Esophagus squamous epithelium (tissue), 5 donors: ENCODE measurements at regions not wholly inside any gene's neighbourhood (a gene's known extent, or its start where the extent isn't known, plus 50 kb on each side); places are given as distances from the start of the nearest gene placed in this dataset.

Experiments
- DNase-seq: peaks from one replicate; lab custom pipeline; 2025; lab: John Stamatoyannopoulos, UW
- H3K27ac ChIP-seq, 4 donors: fragments of 200-600 bp; sonication (generic); one replicate each; pipeline ENCODE4 v1.5.1; 2016 to 2019; ENCODE audit warnings: mild to moderate bottlenecking in 1 of 4
- H3K27me3 ChIP-seq, 4 donors: fragments of 200-600 bp; sonication (generic); 1 replicate in 3 of 4; 2 replicates in 1 of 4; pipeline versions ENCODE4 v1.5.1 to v1.6.0; 2017 to 2021; ENCODE audit warnings: antibody characterized with exemption in 1 of 4
- H3K36me3 ChIP-seq, 3 donors: fragments of 200-600 bp; sonication (generic); one replicate each; pipeline ENCODE4 v1.5.1; 2016 to 2019
- H3K4me1 ChIP-seq, 3 donors: fragments of 200-600 bp; sonication (generic); one replicate each; pipeline ENCODE4 v1.5.1; 2017 to 2019
- H3K4me3 ChIP-seq, 4 donors: fragments of 200-600 bp; sonication (generic); 1 replicate in 3 of 4; 2 replicates in 1 of 4; pipeline ENCODE4 v1.5.1; 2016 to 2019; ENCODE audit warnings: mild to moderate bottlenecking in 2 of 4, moderate library complexity in 1 of 4
- H3K9me3 ChIP-seq, 3 donors: fragments of 200-600 bp; sonication (generic); one replicate each; pipeline ENCODE4 v1.5.1; 2016 to 2019
- POLR2A ChIP-seq, 4 donors: fragments of 450-650 bp; IDR thresholded peaks; one replicate each; pipeline ENCODE4 v1.6.1; 2017; ENCODE audit warnings: antibody characterized with exemption in 4 of 4, mild to moderate bottlenecking in 4 of 4, moderate library complexity in 3 of 4
- WGBS, 2 donors: methylation state at CpG; one replicate each; pipeline ENCODE4 v1.1.5; 2018; 5-methylcytosine and 5-hydroxymethylcytosine counted together
- intact Hi-C: fragments of 100-400 bp; cut with DNase I; formaldehyde crosslinking; loops from one replicate; pipeline ENCODE4 v1.15.0; 2022
- TF ChIP-seq, protein P1 (sequence below), 6 experiments: fragments of 450-650 bp in 4 of 6; fragments of 200-600 bp in 2 of 6; sonication (generic) in 2 of 6; IDR thresholded peaks; one replicate each; pipeline ENCODE4 v1.5.1; 2016 to 2019; ENCODE audit warnings: antibody characterized with exemption in 6 of 6, mild to moderate bottlenecking in 4 of 6, moderate library complexity in 4 of 6
- donor health status: DM: yes; HTN: yes; CAD: no.

DNA sequence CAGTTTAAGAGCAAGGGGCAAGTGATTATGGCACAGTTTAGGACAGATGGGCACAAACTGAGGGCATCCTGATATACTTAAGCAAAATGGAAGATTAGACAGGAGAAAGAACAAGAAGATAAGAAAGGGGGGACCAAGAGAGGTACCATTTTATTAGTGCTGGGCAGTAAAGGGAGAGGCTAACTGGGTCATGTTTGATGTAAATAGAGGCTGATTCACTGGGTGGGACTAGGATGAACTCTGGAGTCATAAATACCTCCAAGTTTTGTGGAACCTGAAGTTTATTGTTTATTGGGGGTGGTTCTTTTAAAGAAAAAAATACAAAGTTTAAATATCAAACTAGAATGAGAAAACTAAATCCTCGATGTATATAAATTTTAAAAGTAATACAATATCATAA is 1067.2 kb upstream of the GYPC start:
- H3K27me3 ChIP-seq = no peaks in the 10 kb centered on the region
- no peak for DNase-seq
- no peaks in the 10 kb centered on the region for H3K4me1 ChIP-seq
- no peak overlapping the region for H3K4me3 ChIP-seq
- intact Hi-C loops = no loop called here
- no peaks in the 10 kb centered on the region for H3K36me3 ChIP-seq
- no peak for TF ChIP-seq POLR2A (IDR thresholded peaks at IDR 0.05)
- TF ChIP-seq, protein P1, sequence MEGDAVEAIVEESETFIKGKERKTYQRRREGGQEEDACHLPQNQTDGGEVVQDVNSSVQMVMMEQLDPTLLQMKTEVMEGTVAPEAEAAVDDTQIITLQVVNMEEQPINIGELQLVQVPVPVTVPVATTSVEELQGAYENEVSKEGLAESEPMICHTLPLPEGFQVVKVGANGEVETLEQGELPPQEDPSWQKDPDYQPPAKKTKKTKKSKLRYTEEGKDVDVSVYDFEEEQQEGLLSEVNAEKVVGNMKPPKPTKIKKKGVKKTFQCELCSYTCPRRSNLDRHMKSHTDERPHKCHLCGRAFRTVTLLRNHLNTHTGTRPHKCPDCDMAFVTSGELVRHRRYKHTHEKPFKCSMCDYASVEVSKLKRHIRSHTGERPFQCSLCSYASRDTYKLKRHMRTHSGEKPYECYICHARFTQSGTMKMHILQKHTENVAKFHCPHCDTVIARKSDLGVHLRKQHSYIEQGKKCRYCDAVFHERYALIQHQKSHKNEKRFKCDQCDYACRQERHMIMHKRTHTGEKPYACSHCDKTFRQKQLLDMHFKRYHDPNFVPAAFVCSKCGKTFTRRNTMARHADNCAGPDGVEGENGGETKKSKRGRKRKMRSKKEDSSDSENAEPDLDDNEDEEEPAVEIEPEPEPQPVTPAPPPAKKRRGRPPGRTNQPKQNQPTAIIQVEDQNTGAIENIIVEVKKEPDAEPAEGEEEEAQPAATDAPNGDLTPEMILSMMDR (IDR thresholded peaks at IDR 0.05) = no peak
- 53 to 65% methylated on average over 1 of the region's 1 CpG for WGBS, 2 donors
- peaks cover 0 to 6% (median 0%) of the 10 kb centered on the region in 3 donors for H3K9me3 ChIP-seq
- H3K27ac ChIP-seq = no peak overlapping the region

DNA sequence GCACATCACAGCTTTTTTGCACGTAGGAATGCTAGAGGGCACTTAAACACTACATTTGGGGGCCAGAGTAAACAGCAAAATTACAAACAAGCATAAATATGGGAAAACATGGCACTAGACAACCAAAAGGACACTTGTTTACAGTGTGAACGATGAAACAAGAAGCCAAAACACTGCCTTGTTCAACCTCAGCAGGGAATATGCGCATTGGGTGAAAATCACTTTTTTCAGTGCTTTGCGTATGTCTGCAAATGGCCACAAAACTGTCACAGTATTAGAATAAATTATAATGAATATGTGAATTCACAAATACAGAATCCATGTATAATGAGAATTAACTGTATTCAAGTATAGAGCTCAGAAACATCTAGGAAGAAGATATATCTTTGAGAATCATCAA is 1064.0 kb upstream of the GYPC start:
- intact Hi-C loops = no loop called here
- Histone ChIP-seq H3K27me3 (no peaks in the 10 kb centered on the region), H3K27ac (no peak overlapping the region), H3K4me3 (no peak overlapping the region), H3K36me3 (no peaks in the 10 kb centered on the region), H3K4me1 (no peaks in the 10 kb centered on the region), H3K9me3 (peaks cover 0 to 6% (median 0%) of the 10 kb centered on the region in 3 donors)
- 70 to 82% methylated on average over 3 to 4 of the region's 4 CpGs for WGBS, 2 donors
- no peak for DNase-seq
- no peak for TF ChIP-seq POLR2A (IDR thresholded peaks at IDR 0.05)
- TF ChIP-seq, protein P1 (IDR thresholded peaks at IDR 0.05) = no peak

DNA sequence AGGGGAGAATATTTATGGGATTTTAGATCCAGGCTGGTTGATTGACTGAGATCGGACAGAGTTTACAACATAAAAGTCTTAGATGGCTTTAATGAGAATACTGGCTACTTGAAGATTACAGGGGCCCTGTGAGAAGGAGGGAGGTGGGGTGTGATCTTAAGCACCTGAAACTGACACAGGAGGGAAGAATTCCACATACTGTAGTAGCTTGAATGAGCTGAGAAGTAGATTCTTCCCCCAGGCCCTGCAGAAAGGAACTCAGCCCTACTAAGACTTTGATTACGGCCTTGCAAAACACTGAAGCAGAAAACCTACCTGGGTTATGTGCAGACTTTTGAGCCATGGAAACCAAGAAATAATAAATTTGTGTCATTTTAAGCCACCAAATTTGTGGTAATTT is 1062.9 kb upstream of the GYPC start:
- H3K4me3 ChIP-seq = no peak overlapping the region
- TF ChIP-seq, protein P1 (IDR thresholded peaks at IDR 0.05) = no peak
- TF ChIP-seq POLR2A (IDR thresholded peaks at IDR 0.05) = no peak
- no peak for DNase-seq
- no peak overlapping the region for H3K27ac ChIP-seq
- H3K36me3 ChIP-seq = no peaks in the 10 kb centered on the region
- no peaks in the 10 kb centered on the region for H3K4me1 ChIP-seq
- WGBS, 2 donors = 84 to 90% methylated on average over 2 of the region's 2 CpGs
- peaks cover 0 to 6% (median 0%) of the 10 kb centered on the region in 3 donors for H3K9me3 ChIP-seq
- intact Hi-C loops = no loop called here
- no peaks in the 10 kb centered on the region for H3K27me3 ChIP-seq

DNA sequence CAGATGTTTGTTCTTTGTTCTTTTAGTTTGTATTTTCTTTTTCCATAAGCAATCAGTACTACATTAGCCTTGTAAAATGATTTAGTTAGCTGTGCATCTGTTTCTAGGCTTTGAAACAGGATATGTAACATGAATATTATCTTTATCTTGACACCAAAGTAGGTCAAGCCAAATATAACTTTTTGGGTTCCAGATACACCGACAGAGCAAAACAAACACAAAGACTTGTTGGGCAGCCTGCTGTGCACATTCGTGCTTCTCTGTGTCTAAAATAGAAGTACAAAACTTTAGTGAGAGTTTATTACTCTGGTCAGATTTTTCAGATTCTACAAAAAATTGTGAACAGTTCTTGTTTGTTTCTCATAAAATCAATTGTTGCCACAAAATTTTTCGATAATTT is 1059.3 kb upstream of the GYPC start:
- 21 to 40% methylated on average over 3 of the region's 3 CpGs for WGBS, 2 donors
- TF ChIP-seq, protein P1 (IDR thresholded peaks at IDR 0.05) = no peak
- TF ChIP-seq POLR2A (IDR thresholded peaks at IDR 0.05) = no peak
- Histone ChIP-seq H3K27ac (no peak overlapping the region), H3K4me3 (no peak overlapping the region), H3K4me1 (no peaks in the 10 kb centered on the region), H3K9me3 (no peaks in the 10 kb centered on the region), H3K36me3 (no peaks in the 10 kb centered on the region), H3K27me3 (no peaks in the 10 kb centered on the region)
- DNase-seq = no peak
- intact Hi-C loops = no loop called here

DNA sequence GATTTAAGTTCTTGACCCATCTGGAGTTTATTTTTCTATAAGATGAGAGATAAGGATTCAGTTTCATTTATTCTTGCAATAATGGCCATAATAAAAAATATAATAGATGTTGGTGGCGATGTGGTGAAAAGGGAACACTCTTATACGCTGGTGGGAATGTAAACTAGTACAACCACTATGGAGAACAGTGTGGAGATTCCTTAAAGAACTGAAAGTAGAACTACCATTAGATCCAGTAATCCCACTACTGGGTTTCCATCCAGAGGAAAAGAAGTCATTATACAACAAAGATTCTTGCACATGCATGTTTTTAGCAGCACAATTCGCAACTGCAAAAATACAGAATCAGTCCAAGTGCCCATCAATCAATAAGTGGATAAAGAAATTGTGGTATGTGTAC is 1040.5 kb upstream of the GYPC start:
- H3K27ac ChIP-seq = no peak overlapping the region
- no peak for DNase-seq
- intact Hi-C loops = no loop called here
- no peaks in the 10 kb centered on the region for H3K27me3 ChIP-seq
- TF ChIP-seq, protein P1 (IDR thresholded peaks at IDR 0.05) = no peak
- TF ChIP-seq POLR2A (IDR thresholded peaks at IDR 0.05) = no peak
- H3K4me3 ChIP-seq = no peak overlapping the region
- no peaks in the 10 kb centered on the region for H3K36me3 ChIP-seq
- H3K4me1 ChIP-seq = no peaks in the 10 kb centered on the region
- 70 to 79% methylated on average over 3 of the region's 3 CpGs for WGBS, 2 donors
- no peaks in the 10 kb centered on the region for H3K9me3 ChIP-seq
